Peyer's patch (tissue), 4 donors: ENCODE measurements at regions not wholly inside any gene's neighbourhood (a gene's known extent, or its start where the extent isn't known, plus 50 kb on each side); places are given as distances from the start of the nearest gene placed in this dataset.

ENCODE experiments used
- DNase-seq, 3 donors: peaks; one replicate each; pipeline ENCODE4 v3.0.0-alpha.2; 2017 to 2019
- H3K27ac ChIP-seq, 4 donors: fragments of 200-600 bp; sonication (generic); one replicate each; pipeline ENCODE4 v1.5.1; 2016 to 2019
- H3K27me3 ChIP-seq, 2 donors: fragments of 200-600 bp; sonication (generic); one replicate each; pipeline ENCODE4 v1.5.1; 2019
- H3K36me3 ChIP-seq, 3 donors: fragments of 200-600 bp; sonication (generic); one replicate each; pipeline ENCODE4 v1.5.1; 2016 to 2019
- H3K4me1 ChIP-seq, 4 donors: fragments of 200-600 bp; sonication (generic); one replicate each; pipeline ENCODE4 v1.5.1; 2016 to 2019
- H3K4me3 ChIP-seq, 4 donors: fragments of 200-600 bp; sonication (generic); 1 replicate in 3 of 4; 2 replicates in 1 of 4; pipeline ENCODE4 v1.5.1; 2016 to 2019; ENCODE audit warnings: mild to moderate bottlenecking in 1 of 4
- H3K9me3 ChIP-seq, 4 donors: fragments of 200-600 bp; sonication (generic); one replicate each; pipeline ENCODE4 v1.5.1; 2016 to 2019; ENCODE audit warnings: mild to moderate bottlenecking in 1 of 4
- CTCF ChIP-seq, 6 experiments: fragments of 450-650 bp in 4 of 6; fragments of 200-600 bp in 2 of 6; sonication (generic) in 1 of 6; IDR thresholded peaks; one replicate each; pipeline ENCODE4 v1.5.1; 2017 to 2019; ENCODE audit warnings: antibody characterized with exemption in 6 of 6, mild to moderate bottlenecking in 3 of 6, moderate library complexity in 1 of 6
- POLR2A ChIP-seq, 2 donors: fragments of 450-650 bp; IDR thresholded peaks; one replicate each; pipeline ENCODE4 v1.5.1; 2017; ENCODE audit warnings: antibody characterized with exemption in 2 of 2, mild to moderate bottlenecking in 2 of 2, moderate library complexity in 2 of 2

GRCh38 chr6:81838724-81839426, 86.4 kb upstream of the TENT5A start:
- DNase-seq, result no peak
- Histone ChIP-seq H3K27me3 (no peaks in the 10 kb centered on the region), H3K9me3 (no peaks in the 10 kb centered on the region), H3K36me3 (no peaks in the 10 kb centered on the region), H3K27ac (no peak overlapping the region), H3K4me3 (no peak overlapping the region), H3K4me1 (no peaks in the 10 kb centered on the region)
- TF ChIP-seq CTCF (IDR thresholded peaks at IDR 0.05) (peak in 3 of 6 experiments; percentile 35 to 41 (median 39)), POLR2A (IDR thresholded peaks at IDR 0.05) (no peak)

GRCh38 chr6:81838031-81838430, 85.5 kb upstream of the TENT5A start:
- Histone ChIP-seq H3K36me3 (no peaks in the 10 kb centered on the region), H3K27ac (no peak overlapping the region), H3K4me1 (no peaks in the 10 kb centered on the region), H3K27me3 (no peaks in the 10 kb centered on the region), H3K9me3 (no peaks in the 10 kb centered on the region), H3K4me3 (no peak overlapping the region)
- no peak for DNase-seq
- TF ChIP-seq POLR2A (IDR thresholded peaks at IDR 0.05) (no peak), CTCF (IDR thresholded peaks at IDR 0.05) (no peak)

GRCh38 chr6:81834141-81834681, 81.7 kb upstream of the TENT5A start:
- no peaks in the 10 kb centered on the region for H3K4me1 ChIP-seq
- TF ChIP-seq POLR2A (IDR thresholded peaks at IDR 0.05) (no peak), CTCF (IDR thresholded peaks at IDR 0.05) (no peak)
- H3K4me3 ChIP-seq, result no peak overlapping the region
- peak overlapping the region in 2 of 4 donors; percentile 59 to 73 for H3K27ac ChIP-seq
- no peaks in the 10 kb centered on the region for H3K9me3 ChIP-seq
- no peaks in the 10 kb centered on the region for H3K36me3 ChIP-seq
- DNase-seq, result peak in 2 of 3 donors; percentile 45 to 49
- no peaks in the 10 kb centered on the region for H3K27me3 ChIP-seq

- H3K27me3 ChIP-seq, result no peaks in the 10 kb centered on the region
- H3K4me1 ChIP-seq, result no peaks in the 10 kb centered on the region
- no peaks in the 10 kb centered on the region for H3K9me3 ChIP-seq
- H3K27ac ChIP-seq, result peak overlapping the region in 2 of 4 donors; percentile 32 to 44
- no peak overlapping the region for H3K4me3 ChIP-seq
- TF ChIP-seq CTCF (IDR thresholded peaks at IDR 0.05) (no peak), POLR2A (IDR thresholded peaks at IDR 0.05) (no peak)
- H3K36me3 ChIP-seq, result no peaks in the 10 kb centered on the region
- no peak for DNase-seq
Observed at GRCh38 chr6:81832304-81832703, 79.8 kb upstream of the TENT5A start.

GRCh38 chr6:81831274-81831673, 78.8 kb upstream of the TENT5A start:
- Histone ChIP-seq H3K4me3 (no peak overlapping the region), H3K27me3 (no peaks in the 10 kb centered on the region), H3K27ac (peak overlapping the region in 2 of 4 donors; percentile 1 to 32), H3K4me1 (no peaks in the 10 kb centered on the region), H3K9me3 (no peaks in the 10 kb centered on the region), H3K36me3 (no peaks in the 10 kb centered on the region)
- TF ChIP-seq POLR2A (IDR thresholded peaks at IDR 0.05) (no peak), CTCF (IDR thresholded peaks at IDR 0.05) (no peak)
- no peak for DNase-seq
